Esophagus muscularis mucosa (tissue), 4 donors: ENCODE measurements at regions not wholly inside any gene's neighbourhood (a gene's known extent, or its start where the extent isn't known, plus 50 kb on each side); places are given as distances from the start of the nearest gene placed in this dataset.

ENCODE experiments used
- CTCF ChIP-seq, 3 experiments: fragments of 200-600 bp in 2 of 3; fragments of 450-650 bp in 1 of 3; sonication (generic) in 2 of 3; IDR thresholded peaks; one replicate each; pipeline ENCODE4 v1.5.1; 2017 to 2019; ENCODE audit warnings: antibody characterized with exemption in 3 of 3, mild to moderate bottlenecking in 2 of 3, moderate library complexity in 1 of 3
- EP300 ChIP-seq: sonication (generic); formaldehyde crosslinking; IDR thresholded peaks from one replicate; pipeline ENCODE4 v1.6.1; 2017; ENCODE audit warnings: antibody characterized with exemption
- POLR2A ChIP-seq: fragments of 450-650 bp; IDR thresholded peaks from one replicate; pipeline ENCODE4 v1.6.1; 2017; ENCODE audit warnings: antibody characterized with exemption, moderate library complexity, mild to moderate bottlenecking, low read depth
- POLR2AphosphoS5 ChIP-seq, 2 donors: sonication (generic); formaldehyde crosslinking; IDR thresholded peaks; one replicate each; pipeline ENCODE4 v1.6.1; 2017; ENCODE audit warnings: antibody characterized with exemption in 2 of 2

GRCh38 chr7:88545663-88546062 is 213.8 kb upstream of the ZNF804B start:
- TF ChIP-seq POLR2A (no peak), CTCF (IDR thresholded peaks at IDR 0.05) (no peak), EP300 (no peak), POLR2AphosphoS5 (IDR thresholded peaks at IDR 0.05) (no peak)
